ENCODE measurements at regions not wholly inside any gene's neighbourhood (a gene's known extent, or its start where the extent isn't known, plus 50 kb on each side); places are given as distances from the start of the nearest gene placed in this dataset.

- DNase-seq: no peak
- Histone ChIP-seq H3K36me3 (replicated peaks in 1 of 2; ENCODE audit: control insufficient read depth in 1 of 2, insufficient read depth in 2 of 2, low read length in 1 of 2) (no peaks in the 10 kb centered on the region), H3K4me2 (no peak overlapping the region), H3F3A (replicated peaks; ENCODE audit: insufficient read depth) (peaks cover 4% of the 10 kb centered on the region), H3K4me1 (ENCODE audit: control insufficient read depth in 1 of 2, insufficient read depth in 2 of 2, low read depth in 1 of 2, low read length in 1 of 2) (no peaks in the 10 kb centered on the region), H4K20me1 (ENCODE audit: insufficient read depth) (no peaks in the 10 kb centered on the region), H3K27ac (ENCODE audit: low read depth in 2 of 2, low read length in 1 of 2) (no peak overlapping the region), H3K27me3 (ENCODE audit: insufficient read depth) (no peaks in the 10 kb centered on the region), H3K4me3 (ENCODE audit: low read depth in 2 of 2, low read length in 1 of 2) (no peak overlapping the region), H3K79me2 (ENCODE audit: insufficient read depth) (no peaks in the 10 kb centered on the region), H3K9me2 (no peaks in the 10 kb centered on the region), H3K9ac (no peak overlapping the region), H2AFZ (ENCODE audit: low read depth) (no peak overlapping the region), H3K9me3 (no peaks in the 10 kb centered on the region)
- TF ChIP-seq TEAD4 (IDR thresholded peaks at IDR 0.05; ENCODE audit: borderline replicate concordance, insufficient read depth) (no peak), FOSL2 (IDR thresholded peaks at IDR 0.05; ENCODE audit: borderline replicate concordance, low read depth) (no peak), RCOR1 (IDR thresholded peaks at IDR 0.05; ENCODE audit: low read length) (no peak), TAF1 (IDR thresholded peaks at IDR 0.05; ENCODE audit: borderline replicate concordance, low read depth, low read length) (no peak), RXRA (IDR thresholded peaks at IDR 0.05; ENCODE audit: borderline replicate concordance, low read depth) (no peak), SIN3A (IDR thresholded peaks at IDR 0.05; ENCODE audit: borderline replicate concordance, low read depth, low read length) (no peak), JUND (IDR thresholded peaks at IDR 0.05) (no peak), CTCF (IDR thresholded peaks at IDR 0.05) (no peak), TCF12 (IDR thresholded peaks at IDR 0.05) (no peak), NRF1 (IDR thresholded peaks at IDR 0.05; ENCODE audit: low read depth, low read length) (no peak), MEF2A (IDR thresholded peaks at IDR 0.05; ENCODE audit: borderline replicate concordance, low read depth) (no peak), GABPA (IDR thresholded peaks at IDR 0.05; ENCODE audit: low read depth) (no peak), MXI1 (IDR thresholded peaks at IDR 0.05; ENCODE audit: low read depth, low read length) (no peak)
- WGBS (ENCODE audit: low lambda C conversion rate): 72% methylated on average over 3 of the region's 3 CpGs
- ChIA-PET POLR2A (no interaction called here), CTCF (no interaction called here)
Measured at GRCh38 chr7:82548141-82548688, 104.6 kb upstream of the CACNA2D1 start.

GRCh38 chr7:82542665-82543064 lies 99.1 kb upstream of the CACNA2D1 start:
- 0 out of 2 replicates have a peak, but pooled peaks cover 4% of the 10 kb centered on the region for H3K9me3 ChIP-seq
- H3F3A ChIP-seq (replicated peaks; ENCODE audit: insufficient read depth): peaks cover 18% of the 10 kb centered on the region
- 26% methylated on average over 2 of the region's 2 CpGs for WGBS (ENCODE audit: low lambda C conversion rate)
- no peak overlapping the region for H2AFZ ChIP-seq (ENCODE audit: low read depth)
- POLR2A ChIA-PET: no interaction called here
- no peak overlapping the region for H3K4me3 ChIP-seq (ENCODE audit: low read depth in 2 of 2, low read length in 1 of 2)
- no peak overlapping the region for H3K4me2 ChIP-seq
- H3K79me2 ChIP-seq (ENCODE audit: insufficient read depth): no peaks in the 10 kb centered on the region
- H3K27ac ChIP-seq (ENCODE audit: low read depth in 2 of 2, low read length in 1 of 2): peak overlapping the region in 1 of 2 experiments; percentile 54; a peak in 2 of 4 replicates
- H4K20me1 ChIP-seq (ENCODE audit: insufficient read depth): no peaks in the 10 kb centered on the region
- DNase-seq: no peak
- H3K27me3 ChIP-seq (ENCODE audit: insufficient read depth): no peaks in the 10 kb centered on the region
- H3K36me3 ChIP-seq (replicated peaks in 1 of 2; ENCODE audit: control insufficient read depth in 1 of 2, insufficient read depth in 2 of 2, low read length in 1 of 2): no peaks in the 10 kb centered on the region
- CTCF ChIA-PET: interaction anchor here (0.9 to 1.1 kb wide), 2 partner anchors 20 to 29 kb away, joined by 3 read pairs; no protein-coding TSS in a partner anchor
- H3K4me1 ChIP-seq (ENCODE audit: control insufficient read depth in 1 of 2, insufficient read depth in 2 of 2, low read depth in 1 of 2, low read length in 1 of 2): no peaks in the 10 kb centered on the region; a peak in 1 of 4 replicates
- H3K9me2 ChIP-seq: no peaks in the 10 kb centered on the region
- no peak overlapping the region for H3K9ac ChIP-seq
- TF ChIP-seq EP300 (IDR thresholded peaks at IDR 0.05; ENCODE audit: borderline replicate concordance in 1 of 2, low read depth in 1 of 2, low read length in 1 of 2) (peak in 1 of 2 experiments; percentile 89; a peak in 2 of 4 replicates), ELF1 (IDR thresholded peaks at IDR 0.05) (no peak), TCF12 (IDR thresholded peaks at IDR 0.05) (peak; percentile 93), ZBTB33 (IDR thresholded peaks at IDR 0.05; ENCODE audit: borderline replicate concordance, low read depth) (peak; percentile 84; the same call in 1 of the 2 replicates), CTCF (IDR thresholded peaks at IDR 0.05) (no peak), RFX5 (IDR thresholded peaks at IDR 0.05; ENCODE audit: low read length) (no peak), TEAD4 (IDR thresholded peaks at IDR 0.05; ENCODE audit: borderline replicate concordance, insufficient read depth) (peak; percentile 92), MEF2A (IDR thresholded peaks at IDR 0.05; ENCODE audit: borderline replicate concordance, low read depth) (0 out of 2 replicates have a peak, but pooled peaks have one; percentile 43)
- TF ChIP-seq, protein P1, sequence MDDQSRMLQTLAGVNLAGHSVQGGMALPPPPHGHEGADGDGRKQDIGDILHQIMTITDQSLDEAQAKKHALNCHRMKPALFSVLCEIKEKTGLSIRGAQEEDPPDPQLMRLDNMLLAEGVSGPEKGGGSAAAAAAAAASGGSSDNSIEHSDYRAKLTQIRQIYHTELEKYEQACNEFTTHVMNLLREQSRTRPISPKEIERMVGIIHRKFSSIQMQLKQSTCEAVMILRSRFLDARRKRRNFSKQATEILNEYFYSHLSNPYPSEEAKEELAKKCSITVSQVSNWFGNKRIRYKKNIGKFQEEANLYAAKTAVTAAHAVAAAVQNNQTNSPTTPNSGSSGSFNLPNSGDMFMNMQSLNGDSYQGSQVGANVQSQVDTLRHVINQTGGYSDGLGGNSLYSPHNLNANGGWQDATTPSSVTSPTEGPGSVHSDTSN (IDR thresholded peaks at IDR 0.05): peak; percentile 98
